NAMALWA (cell line): ENCODE measurements at regions not wholly inside any gene's neighbourhood (a gene's known extent, or its start where the extent isn't known, plus 50 kb on each side); places are given as distances from the start of the nearest gene placed in this dataset.
"Not testable (repeated sequence)": the region's sequence is repeated elsewhere in the genome, so short reads cannot be mapped to it uniquely, and the experiment has no call there.

ENCODE experiments used
- DNase-seq: peaks from one replicate; pipeline ENCODE4 v3.0.0-alpha.2; 2015; ENCODE audit warnings: low spot score

DNA sequence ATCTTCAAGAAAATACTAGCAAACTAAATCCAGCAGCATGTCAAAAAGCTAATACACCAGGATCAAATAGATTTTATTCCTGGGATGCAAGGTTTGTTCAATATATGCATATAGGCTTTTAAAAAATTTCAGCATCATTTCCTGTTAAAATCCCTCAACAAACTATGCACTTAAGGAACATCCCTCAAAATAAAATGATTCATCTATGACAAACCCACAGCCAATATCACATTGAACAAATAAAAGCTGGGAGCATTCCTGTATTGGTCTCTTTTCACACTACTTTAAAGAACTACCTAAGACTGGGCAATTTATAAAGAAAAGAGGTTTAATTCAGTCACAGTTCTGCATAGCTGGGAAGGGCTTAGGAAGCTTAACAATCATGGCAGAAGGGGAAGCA, 726.7 kb downstream of the GRXCR1 start:
- DNase-seq: no peak

DNA sequence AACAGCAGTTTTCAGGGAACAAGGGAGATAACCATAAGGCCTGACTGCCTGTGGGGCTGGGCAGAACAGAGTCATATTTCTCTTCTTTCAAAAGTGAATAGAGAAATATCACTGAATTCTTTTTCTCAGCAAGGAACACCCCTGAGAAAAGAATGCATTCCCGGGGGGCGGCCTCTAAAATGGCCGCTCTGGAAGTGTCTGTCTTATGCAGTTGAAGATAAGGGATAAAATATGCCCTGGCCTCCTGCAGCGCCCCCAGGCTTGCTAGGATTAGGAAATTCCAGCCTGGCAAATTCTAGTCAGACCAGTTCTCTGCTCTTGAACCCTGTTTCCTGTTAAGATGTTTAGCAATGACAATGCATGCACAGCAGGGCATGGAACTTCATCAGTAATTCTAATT, 745.4 kb downstream of the GRXCR1 start:
- not testable (repeated sequence) for DNase-seq

DNA sequence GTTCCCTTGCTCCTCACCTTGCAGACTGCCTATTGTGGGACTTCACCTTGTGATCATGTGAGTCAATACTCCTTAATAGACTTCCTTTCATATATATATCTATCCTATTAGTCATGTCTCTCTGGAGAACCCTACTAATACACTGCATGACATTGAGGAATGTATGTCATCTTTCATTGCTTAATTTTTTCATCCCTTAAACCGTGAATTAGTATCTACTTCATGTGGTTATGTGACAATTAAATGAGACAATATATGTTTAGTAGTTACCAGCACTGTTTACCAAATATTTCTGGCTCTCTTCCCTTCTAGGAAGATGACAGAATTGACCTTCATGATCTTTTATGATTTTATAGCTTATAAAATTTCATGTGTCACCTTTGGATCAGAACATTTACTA, 759.5 kb downstream of the GRXCR1 start:
- no peak for DNase-seq

DNA sequence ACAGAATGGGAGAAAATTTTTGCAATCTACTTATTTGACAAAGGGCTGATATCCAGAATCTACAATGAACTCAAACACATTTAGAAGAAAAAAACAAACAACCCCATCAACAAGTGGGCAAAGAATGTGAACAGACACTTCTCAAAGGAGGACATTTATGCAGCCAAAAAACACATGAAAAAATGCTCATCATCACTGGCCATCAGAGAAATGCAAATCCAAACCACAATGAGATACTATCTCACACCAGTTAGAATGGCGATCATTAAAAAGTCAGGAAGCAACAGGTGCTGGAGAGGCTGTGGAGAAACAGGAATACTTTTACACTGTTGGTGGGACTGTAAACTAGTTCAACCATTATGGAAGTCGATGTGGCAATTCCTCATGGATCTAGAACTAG, 767.0 kb downstream of the GRXCR1 start:
- DNase-seq: not testable (repeated sequence)

DNA sequence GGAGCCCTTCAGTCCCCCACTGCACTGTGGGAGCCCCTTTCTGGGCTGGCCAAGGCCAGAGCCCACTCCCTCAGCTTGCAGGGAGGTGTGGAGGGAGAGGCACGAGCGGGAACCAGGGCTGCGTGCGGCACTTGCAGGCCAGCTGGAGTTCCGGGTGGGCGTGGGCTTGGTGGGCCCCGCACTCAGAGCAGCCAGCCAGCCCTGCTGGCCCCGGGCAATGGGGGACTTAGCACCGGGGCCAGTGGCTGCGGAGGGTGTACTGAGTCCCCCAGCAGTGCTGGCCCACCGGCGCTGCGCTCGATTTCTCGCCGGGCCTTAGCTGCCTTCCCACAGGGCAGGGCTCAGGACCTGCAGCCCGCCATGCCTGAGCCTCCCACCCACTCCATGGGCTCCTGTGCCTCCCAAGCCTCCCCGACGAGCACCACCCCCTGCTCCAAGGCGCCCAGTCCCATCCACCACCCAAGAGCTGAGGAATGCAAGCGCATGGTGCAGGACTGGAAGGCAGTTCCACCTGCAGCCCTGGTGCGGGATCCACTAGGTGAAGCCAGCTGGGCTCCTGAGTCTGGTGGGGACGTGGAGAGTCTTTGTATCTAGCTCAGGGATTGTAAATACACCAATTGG, 776.2 kb downstream of the KCTD8 start:
- DNase-seq: not testable (repeated sequence)

DNA sequence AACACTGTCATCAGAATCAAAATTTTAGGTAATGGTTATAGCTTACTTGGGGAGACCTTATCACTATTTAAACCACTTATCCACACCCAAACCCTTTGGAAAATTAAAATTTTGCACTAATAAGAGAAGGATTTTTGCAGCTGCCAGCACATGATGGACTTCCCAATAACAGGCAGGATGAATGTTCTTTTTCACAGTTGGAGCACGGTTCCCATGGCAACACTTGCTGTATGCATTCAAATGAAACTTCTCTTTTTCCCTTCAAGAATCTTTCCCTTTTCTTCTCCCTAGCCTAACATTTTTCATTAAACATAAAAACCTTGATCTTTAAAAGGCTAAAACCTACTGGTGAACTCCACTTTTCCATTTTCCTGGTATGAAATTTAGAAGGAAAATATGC, 768.2 kb downstream of the KCTD8 start:
- no peak for DNase-seq

DNA sequence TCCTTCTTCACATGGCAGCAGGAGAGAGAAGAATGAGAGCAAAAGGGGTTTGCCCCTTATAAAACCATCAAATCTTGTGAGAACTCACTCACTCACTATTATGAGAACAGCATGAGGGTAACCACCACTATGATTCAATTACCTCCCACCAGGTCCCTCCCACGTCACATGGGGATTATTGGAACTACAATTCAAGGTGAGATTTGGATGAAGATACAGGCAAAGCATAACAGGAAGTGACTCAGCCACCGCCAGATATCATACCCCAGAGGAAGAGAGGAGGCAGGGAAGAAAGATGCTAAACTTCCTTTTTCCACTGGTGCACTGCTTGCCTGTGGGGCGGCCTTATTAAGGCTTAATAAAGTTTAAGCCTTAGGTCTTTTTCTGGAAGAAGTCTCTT, 766.1 kb downstream of the KCTD8 start:
- no peak for DNase-seq

DNA sequence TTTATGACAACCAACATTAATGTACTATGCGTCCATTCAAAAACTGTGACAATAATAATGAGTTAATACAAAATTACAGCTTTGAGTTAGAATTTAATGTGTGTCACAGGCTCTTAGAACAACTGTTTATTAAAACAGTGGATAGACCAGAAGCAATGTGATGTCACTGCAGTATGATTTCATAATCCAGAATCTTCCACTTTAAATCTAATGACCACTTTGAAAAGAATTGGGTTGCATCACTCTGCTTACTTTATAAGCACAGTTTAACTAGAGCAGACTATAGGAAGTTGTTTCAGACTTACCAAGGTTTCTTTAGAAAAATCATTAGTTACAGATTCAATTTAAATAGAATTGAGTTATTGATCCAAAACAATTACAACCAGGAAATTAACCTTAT, 758.5 kb downstream of the KCTD8 start:
- no peak for DNase-seq

DNA sequence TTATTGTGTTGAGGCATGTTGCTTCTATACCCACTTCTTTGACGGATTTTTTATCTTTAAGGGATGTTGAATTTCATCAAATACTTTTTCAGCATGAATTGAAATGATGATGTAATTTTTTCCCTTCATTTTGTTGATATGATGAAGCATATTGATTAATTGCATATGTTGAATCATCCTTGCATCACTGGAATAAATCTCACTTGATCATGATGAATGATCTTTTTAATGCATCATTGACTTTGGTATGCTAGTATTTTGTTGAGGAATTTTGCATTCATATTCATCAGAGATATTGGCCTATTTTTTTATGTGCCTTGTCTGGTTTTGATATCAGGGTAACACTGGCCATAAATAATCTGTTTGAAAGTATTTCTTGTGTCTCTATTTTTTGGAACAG, 754.7 kb downstream of the KCTD8 start:
- no peak for DNase-seq

DNA sequence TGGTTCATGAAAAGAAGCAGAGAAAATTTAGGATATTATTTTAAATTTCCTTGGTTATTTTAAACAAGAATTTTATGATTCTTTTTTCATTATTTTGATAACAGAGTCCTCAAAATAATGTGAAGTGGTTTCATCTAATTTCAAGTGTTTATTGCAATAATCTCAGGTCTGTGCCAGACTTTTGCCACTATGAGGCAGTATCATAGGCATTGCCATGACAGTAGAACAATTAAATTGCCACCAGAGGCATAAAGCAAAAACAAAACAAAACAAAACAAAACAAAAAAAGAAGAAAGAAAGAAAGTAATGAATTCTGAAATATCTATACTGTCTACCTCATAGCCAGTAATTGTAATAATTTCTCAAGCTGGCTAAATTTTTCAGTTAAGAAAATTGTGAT, 739.2 kb downstream of the KCTD8 start:
- peak; percentile 11 for DNase-seq

DNA sequence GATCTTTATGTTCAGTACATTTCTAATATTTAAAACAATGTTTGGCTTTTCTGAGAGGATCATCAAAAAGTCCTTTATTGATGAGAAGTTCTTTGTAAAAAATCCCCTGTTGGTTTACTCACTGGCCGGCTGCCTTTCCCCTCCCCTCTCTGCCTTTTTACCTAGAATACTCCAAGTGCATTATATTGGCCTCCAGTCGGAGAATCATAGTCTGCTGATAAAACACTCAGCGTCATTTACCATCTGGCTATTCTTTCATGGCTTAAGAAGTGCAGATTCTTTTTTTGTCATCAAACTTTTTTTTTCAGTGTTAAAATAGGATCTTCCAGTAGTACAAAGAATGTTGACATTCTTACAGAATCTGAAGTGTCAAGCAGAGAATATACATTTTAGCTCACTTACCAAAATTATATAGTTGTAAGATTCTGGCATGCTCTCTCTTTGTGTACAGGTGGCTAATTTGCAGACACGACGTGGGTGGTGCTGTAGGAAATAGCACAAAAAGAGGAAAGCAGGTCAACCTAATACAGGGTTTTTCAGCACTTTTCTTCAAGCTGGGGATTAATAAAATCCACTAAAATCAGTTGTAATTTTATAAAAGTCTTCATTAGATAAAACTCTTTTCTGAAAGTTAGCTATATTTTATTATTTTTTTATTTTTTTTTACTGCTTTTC, 731.8 kb downstream of the KCTD8 start:
- no peak for DNase-seq

DNA sequence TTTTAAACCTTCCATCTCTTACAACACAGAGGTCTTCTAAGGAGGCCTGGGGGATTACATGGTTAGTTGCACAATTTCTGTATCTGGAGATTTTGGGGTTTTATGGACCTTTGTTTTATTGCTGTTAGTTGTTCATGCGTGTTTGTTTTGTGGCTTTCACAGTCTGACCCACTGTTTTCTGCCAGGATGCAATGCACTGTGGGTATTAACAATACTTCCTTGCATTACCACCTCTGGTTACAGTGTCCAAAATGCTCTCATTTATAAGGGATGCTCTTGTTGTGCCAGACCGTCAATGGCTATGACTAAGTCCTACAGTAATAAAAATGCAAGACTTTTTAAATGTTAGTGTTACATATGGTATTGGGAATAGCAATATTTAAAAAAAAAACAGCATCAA, 730.2 kb downstream of the KCTD8 start:
- DNase-seq: no peak

DNA sequence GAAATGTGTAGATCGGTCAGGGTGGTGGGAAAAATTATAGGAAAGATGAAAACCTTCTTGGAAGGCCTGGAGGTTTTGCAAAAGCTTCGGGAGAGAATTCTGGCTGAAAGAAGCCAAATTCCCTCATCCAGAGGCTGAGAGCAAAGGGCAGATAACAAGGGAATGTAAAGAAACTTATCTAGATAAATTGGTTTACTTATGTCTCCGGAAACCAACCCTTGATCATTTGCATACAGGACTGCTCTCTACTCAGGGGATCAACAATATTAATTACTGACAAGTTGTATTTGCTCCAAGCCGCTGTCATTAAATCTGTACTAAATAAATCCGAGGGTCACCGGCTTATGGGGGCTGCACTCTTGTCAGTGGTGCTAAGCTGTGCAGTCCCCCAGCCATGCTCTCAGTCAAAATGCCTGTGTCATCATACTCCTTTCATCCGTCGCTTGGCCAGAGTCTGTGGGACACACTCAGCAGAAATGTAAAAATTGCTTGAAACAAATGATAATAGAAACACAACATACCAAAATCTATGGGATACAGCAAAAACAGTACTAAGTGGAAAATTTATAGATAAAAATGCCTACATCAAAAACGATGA, 715.7 kb downstream of the KCTD8 start:
- DNase-seq: no peak

DNA sequence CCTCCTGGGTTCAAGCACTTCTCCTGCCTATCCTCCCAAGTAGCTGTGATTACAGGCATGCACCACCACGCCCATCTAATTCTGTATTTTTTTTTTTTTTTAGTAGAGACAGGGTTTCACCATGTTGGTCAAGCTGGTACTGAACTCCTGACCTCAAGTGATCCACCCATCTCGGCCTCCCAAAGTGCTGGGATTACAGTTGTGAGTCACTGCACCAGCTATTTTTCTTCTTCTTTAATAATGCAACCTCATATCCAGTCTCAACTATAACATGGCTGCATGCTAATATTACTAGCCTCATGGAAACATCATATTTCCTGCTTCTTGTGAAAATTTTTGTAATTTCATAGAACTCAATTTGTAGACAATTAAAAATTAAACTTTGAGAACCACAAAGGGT, 706.5 kb downstream of the KCTD8 start:
- DNase-seq: no peak

DNA sequence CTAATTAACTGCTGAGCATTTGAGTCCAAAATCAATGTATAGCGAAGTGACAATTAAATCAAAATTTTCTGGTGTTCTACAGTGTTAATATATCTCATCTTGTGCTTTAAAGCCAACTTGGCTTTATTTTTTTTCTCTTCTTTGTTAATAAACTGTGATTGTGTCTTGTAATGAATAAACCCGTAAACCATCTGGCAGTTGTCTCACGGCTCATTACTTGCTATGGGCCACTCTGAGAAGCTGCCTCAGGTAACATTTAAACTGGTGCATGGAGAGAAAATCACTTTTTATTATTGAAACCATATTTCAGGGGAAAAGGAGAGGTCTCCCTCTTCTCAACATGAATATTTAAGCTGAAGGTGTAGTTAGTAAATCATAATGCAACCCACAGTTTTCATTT, 694.0 kb downstream of the KCTD8 start:
- DNase-seq: no peak

DNA sequence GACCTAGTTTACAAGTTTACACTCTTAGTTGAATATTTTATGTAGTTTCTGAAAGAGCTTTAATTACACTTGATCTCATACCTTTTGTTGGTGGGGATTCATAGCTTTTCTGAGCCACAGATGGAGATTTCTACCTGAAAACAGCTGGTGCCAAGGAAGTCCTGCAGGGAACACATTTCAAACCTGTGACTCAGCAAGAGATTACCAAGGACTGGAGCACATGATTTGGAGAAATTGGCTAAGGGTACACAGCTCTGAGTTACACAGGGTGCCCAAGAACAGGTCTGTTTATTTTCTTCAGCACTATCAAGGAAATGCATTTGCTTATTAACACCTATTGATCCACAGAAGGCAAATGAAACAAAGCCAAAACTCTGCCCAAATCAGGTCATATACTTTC, 691.5 kb downstream of the KCTD8 start:
- DNase-seq: no peak

DNA sequence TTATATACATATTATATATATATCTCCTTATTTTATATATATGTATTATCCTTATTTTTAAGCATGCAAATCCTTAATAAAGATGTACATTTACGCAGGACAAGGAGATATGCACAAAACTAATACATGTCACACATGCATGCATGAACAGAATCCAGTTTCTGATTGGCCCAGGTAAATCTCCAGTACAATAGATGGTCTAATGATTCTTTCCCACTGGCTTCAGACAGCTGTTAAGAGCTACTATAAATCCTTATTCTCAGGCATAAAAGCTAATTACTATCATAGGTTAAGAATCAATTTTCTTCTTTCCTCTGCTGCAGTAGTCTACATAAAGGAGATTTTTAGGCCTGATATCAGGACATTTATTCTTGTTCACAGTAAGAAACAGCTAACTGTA, 689.8 kb downstream of the KCTD8 start:
- DNase-seq: no peak

DNA sequence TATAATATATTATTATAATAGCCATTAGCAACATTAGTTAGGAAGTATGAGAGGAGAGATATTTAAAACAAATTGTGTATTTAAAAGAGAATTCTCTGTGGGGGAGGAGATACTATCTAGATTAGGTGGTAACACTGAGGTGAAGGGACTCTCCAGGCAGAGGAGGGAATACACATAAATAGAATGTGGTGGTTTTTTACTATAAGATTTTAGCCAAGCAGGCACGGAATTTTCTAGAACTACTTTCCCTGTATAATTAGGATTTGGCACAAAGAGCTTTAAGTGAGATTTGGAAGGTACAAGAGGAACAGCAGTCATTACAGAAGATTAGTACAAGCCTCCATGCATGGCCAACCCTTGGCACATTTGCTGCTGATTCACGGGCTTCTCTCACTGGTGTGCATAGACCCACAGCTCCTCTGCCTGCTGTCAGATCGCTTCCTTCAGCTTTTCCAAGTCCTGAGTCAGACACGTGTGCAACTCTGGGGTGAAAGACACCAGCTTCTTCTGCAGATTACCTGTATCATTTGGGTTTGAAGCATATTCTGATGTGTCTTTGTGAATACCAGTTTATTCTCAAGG, 685.5 kb downstream of the KCTD8 start:
- peak; percentile 56 for DNase-seq

DNA sequence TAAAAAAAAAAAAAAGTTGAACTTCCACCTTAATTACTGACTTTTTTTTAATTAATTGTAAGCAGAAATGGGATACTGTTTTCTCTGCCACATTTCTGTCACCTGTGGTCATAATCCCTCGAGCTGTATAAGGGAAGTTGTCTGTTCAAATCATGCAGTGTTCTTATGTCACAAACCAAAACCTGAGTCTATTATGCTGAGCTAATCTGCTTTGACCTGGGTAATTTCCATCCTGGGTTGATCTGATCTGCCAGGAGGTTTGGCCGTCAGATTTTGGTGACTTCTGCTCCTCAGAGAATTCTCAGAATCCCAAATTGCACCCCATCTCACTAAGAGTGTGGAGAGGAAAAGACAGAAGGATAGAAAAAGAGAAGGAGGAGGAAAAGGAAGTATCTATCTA, 683.1 kb downstream of the KCTD8 start:
- no peak for DNase-seq

DNA sequence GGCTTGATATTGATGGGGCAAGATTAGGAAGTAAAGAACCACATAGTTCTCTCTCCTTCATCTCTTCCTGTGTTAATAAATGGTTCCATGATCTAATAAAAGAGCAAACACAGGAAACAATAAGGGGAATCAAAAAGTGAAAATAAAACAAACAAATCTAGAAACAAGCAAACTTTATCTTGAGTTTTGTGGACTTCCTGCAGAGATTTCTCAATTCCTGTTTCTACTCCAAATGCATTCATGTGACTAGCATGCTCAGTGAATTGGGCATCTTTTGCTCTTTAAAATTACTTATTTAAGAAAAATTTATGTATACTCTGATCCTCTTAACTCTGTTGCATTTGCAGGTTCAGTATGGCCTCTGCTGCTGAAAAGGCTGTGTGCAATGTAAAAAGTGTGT, 682.0 kb downstream of the KCTD8 start:
- peak; percentile 10 for DNase-seq

DNA sequence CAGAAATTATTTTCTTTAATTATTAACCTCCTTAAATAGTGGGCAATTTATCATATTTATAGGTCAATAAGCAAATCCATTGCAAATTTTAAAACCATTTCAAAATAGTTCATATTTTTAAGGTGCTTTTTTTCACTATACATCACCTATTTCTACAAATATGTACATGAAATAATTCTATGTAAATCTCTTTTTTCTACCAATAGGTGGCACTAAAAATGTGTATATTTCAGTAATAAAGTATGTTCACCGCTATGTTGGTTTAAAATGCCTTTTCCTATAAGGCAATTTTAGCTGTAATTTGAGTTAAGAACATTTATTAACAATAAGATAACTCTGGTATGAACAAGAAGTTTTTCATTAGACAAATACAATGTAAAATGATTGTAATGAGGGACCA, 672.2 kb downstream of the KCTD8 start:
- DNase-seq: peak; percentile 44

DNA sequence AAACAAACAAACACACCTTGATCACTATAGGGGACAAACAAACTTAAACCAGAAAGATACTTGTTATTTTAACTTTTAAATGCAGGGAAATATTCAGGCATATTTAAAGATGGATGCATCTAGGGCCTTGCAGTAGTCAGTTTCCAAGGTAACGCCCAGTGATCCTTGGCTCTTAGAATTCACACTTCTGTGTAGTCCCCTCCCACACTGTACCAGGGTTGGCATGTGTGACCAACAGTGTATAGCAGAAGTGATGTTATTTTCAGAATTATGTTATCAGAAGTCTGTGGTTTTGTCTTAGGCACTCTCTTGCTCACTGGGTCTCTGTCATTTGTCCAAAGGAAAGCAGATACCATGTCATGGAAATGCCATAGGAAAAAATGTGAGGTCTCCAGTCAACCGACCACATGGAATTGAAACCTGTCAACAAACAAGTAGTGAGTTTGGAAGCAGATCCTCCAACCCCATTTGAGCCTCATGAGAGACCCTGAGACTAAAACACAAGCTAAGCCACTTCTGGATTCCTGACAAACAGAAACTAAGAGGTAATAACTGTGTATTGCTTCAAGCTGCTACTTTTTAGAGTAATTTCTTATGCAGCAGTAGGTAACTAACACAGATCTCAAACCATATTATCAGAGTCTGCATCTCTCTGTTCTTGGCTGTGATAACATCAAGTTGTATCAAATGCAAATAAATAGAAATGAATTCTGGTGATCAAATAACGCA, 670.3 kb downstream of the KCTD8 start:
- DNase-seq: peak; percentile 8

DNA sequence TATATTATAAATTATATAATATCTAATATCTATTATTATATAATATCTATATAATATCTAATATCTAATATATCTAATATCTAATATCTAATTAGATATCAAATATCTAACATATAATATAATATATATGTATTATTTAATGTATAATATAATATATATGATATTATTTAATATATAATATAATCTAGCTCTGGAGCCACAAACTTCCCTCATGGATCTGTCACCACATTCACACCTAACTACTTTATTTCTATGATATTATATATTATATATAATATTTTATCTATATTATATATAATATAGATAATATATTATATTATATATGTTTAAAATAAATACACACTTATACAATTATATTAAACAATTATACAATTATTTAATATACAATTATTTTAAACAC, 667.5 kb downstream of the KCTD8 start:
- no peak for DNase-seq
